Omental fat pad (tissue), 3 donors: ENCODE measurements at regions not wholly inside any gene's neighbourhood (a gene's known extent, or its start where the extent isn't known, plus 50 kb on each side); places are given as distances from the start of the nearest gene placed in this dataset.

Experiments used
- ATAC-seq: fragments of 150-250 bp; one replicate; pipeline ENCODE4 v1.9.1; 2016; ENCODE audit warnings: mild to moderate bottlenecking, moderate library complexity; ENCODE audit not compliant: low FRiP score
- DNase-seq: peaks from one replicate; pipeline ENCODE4 v3.0.0-alpha.2; 2019; ENCODE audit warnings: low spot score
- TF ChIP-seq, protein P1 (sequence below), 3 donors: fragments of 450-650 bp; IDR thresholded peaks; one replicate each; pipeline ENCODE4 v1.5.1; 2016 to 2017; ENCODE audit warnings: antibody characterized with exemption in 3 of 3, mild to moderate bottlenecking in 3 of 3, moderate library complexity in 2 of 3

DNA sequence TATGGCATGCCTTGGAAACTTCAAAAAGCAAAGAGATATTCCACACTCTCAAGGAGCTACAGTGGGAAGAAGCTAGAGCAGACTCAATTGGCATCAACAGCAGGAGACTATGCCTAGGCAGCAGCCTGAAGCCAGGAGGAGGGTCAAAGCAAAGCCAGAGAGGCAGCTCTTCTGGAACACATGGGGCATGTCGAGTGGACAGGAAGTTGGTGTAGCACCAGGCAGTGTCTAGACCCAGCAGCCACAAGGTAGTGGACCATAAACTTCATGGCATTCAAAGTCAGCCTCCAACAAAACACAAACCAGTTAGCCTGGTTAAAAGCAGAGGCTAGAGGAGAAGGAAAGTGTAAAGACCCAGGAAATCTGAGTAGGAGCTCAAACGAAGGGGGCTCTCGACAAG, 311.2 kb upstream of the PKDCC start:
- ATAC-seq, result no peak
- DNase-seq, result no peak
- TF ChIP-seq, protein P1, sequence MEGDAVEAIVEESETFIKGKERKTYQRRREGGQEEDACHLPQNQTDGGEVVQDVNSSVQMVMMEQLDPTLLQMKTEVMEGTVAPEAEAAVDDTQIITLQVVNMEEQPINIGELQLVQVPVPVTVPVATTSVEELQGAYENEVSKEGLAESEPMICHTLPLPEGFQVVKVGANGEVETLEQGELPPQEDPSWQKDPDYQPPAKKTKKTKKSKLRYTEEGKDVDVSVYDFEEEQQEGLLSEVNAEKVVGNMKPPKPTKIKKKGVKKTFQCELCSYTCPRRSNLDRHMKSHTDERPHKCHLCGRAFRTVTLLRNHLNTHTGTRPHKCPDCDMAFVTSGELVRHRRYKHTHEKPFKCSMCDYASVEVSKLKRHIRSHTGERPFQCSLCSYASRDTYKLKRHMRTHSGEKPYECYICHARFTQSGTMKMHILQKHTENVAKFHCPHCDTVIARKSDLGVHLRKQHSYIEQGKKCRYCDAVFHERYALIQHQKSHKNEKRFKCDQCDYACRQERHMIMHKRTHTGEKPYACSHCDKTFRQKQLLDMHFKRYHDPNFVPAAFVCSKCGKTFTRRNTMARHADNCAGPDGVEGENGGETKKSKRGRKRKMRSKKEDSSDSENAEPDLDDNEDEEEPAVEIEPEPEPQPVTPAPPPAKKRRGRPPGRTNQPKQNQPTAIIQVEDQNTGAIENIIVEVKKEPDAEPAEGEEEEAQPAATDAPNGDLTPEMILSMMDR (IDR thresholded peaks at IDR 0.05), result no peak

DNA sequence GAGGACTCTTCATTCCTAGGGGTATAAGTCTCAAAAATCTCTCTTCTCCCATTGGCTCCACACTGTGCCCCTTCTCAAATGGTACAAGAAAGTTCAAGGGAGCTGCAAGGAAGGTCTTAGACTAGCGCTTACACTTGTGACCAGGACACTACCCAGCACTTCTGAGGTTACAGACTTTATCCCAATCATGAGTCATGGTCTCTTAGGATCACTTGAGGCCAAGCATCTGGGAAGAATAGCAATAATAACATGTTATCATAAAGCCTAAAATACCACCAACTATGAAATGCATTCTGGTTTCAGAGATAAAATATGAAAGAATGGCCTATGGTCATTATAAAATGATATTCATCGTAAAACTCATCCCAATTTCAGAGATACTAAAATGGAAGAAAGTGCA, 309.9 kb upstream of the PKDCC start:
- no peak for ATAC-seq
- TF ChIP-seq, protein P1 (IDR thresholded peaks at IDR 0.05), result no peak
- no peak for DNase-seq

DNA sequence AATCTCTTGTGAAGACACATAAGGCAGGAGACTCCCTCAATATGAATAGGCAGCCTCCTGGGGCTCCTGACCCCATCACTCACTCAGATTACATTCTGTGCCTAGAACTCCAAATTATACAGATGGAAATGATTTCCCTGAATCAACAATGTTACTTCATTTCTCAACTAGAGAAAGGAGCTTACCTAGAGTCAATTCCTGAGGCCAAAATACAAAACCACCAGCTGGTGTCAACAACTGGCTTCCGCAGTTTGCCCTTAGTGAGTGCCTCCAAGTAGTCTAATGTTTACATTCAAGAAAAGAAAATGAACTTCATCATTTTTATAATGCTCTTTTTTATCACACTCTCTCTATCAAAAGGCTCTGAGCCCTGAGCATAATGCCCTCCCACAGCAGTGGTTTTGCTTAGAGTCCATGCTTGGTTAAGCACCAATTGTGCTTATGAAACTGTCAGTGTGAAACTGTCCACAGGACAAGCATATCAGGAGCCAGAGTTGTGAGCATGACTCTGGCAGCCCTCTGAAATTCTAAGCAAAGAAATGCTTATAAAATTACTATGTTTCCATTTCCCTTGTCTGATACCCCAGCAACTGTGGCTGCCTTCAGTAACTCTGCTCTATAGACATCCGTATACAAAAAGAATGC, 305.7 kb upstream of the PKDCC start:
- no peak for ATAC-seq
- TF ChIP-seq, protein P1 (IDR thresholded peaks at IDR 0.05), result no peak
- DNase-seq, result no peak

DNA sequence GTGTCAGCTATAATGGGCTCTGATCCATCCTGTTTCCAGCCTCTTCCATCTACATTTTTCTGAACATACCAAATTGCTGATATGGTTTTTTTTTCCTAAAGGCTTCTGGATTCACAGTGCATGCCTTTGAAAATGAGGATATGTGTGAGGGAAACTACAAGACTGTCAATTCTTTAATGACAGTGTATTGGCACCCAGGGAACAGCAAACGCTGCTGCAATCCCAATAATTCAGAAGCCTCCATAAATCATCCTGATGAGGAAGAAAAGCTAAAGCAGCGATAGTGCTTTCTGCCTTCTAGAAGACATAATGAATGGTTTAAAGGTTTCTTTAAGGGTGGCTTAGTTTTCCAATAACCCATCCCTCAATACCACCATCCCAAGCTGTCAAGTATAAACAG, 304.5 kb upstream of the PKDCC start:
- no peak for DNase-seq
- TF ChIP-seq, protein P1 (IDR thresholded peaks at IDR 0.05), result no peak
- no peak for ATAC-seq

DNA sequence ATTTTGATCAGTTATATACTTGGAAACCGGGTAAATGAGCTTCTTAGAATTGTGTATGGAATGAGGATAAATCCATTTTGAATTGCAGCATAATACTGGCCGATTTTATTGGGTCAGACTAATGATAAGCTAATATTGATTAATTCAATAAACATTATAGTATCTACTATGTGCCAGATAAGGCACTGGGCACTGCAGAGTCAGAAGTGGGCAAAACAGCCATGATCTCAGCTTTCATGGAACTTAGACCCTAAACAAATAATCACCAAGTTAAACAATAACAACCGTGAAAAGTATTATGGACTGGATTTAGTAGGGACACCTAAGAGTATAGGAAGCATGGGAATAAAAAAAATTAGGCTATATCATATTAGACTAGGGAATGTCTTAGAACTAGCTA, 297.0 kb upstream of the PKDCC start:
- ATAC-seq (no peak), DNase-seq (no peak)
- TF ChIP-seq, protein P1 (IDR thresholded peaks at IDR 0.05), result no peak

DNA sequence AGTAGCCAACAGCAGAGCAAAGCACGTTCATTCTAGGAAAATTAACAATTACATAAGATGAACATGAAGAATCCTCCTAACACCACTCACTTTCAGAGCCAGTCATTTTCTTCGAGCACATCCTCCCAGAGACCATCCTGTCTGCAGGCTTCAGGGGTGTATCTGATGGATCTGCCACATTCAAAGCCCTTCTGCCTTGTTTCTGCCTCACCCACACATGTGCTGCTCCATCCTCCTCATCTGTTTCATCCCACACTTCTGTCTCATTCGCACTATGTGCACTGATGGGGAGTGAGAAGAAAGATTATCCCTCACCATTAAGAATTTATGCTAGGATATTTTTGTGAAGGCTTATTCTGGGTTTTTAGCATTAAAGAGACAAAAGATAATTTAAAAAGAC, 287.9 kb upstream of the PKDCC start:
- TF ChIP-seq, protein P1 (IDR thresholded peaks at IDR 0.05), result no peak
- ATAC-seq (no peak), DNase-seq (no peak)

DNA sequence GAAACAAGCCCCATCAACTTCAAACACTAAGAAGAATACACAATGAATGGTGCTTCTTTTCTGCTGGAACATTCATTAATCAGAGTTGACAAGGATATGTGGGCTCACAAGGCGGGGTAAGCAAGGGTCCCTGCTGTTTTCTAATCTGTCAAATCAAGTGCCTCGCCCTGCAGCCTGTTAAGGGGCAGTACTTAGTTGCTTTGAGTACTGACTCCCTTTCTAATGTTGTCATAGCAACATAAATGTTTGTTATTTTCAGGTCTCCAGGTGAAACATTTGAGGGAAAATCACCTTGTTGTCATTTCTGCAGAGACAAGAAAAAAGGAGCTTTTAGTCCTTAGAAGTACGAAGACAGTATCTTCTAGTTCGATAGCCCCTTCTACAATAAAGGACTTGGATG, 284.7 kb upstream of the PKDCC start:
- no peak for DNase-seq
- ATAC-seq, result no peak
- TF ChIP-seq, protein P1 (IDR thresholded peaks at IDR 0.05), result no peak
